GM10266 (cell line): ENCODE measurements at regions not wholly inside any gene's neighbourhood (a gene's known extent, or its start where the extent isn't known, plus 50 kb on each side); places are given as distances from the start of the nearest gene placed in this dataset.

ENCODE experiments used
- DNase-seq: peaks from one replicate; pipeline ENCODE4 v3.0.0; 2012; ENCODE audit errors: extremely low spot score
- CTCF ChIP-seq: IDR thresholded peaks from 2 replicates; pipeline ENCODE4 v1.5.1; 2012; ENCODE audit warnings: mild to moderate bottlenecking, low read depth; ENCODE audit not compliant: control insufficient read depth, insufficient read depth; ENCODE audit errors: missing control alignments

DNA sequence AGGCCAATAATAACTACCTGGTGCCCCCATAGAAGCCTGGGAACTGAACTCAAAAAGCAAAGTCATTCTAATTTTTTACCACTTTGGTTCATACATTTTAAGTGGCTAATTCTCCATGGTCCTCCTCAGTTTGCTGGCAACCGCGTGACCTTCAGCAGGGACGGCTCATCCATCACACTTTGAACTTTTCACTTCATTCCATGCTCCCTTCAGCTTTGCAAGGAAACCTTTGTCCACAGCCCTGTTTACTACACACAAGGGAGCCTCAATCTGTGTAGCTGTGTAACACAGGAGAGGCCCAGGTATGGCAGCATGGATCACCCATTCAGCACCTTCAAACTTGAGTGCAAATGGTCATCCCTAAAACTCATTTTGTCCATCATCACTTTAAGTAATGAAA is 552.4 kb downstream of the IRX1 start:
- no peak for TF ChIP-seq CTCF
- no peak for DNase-seq

DNA sequence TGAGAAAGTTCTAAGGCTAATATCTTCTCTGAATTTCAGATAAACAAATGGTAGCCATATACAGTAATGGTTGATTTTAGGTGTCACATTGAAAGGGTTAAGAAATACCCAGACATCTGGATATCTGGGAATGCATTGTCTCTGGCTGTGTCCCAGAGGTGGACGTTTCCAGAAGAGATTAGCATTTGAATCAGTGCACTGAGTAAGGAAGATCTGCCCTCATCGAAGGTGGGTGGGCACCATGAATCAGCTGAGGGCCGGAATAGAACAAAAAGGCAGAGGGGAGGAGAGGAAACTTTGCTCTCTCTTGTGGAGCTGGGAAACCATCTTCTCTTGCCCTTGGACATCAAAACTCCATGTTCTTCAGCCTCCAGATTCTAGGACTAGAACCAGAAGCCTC is 554.4 kb downstream of the IRX1 start:
- DNase-seq, result no peak
- TF ChIP-seq CTCF, result no peak

GRCh38 chr5:4156153-4156552 is 560.5 kb downstream of the IRX1 start:
- TF ChIP-seq CTCF, result no peak

GRCh38 chr5:4156889-4157288 is 561.3 kb downstream of the IRX1 start:
- DNase-seq, result no peak
- TF ChIP-seq CTCF, result no peak

More at GRCh38 chr5:4156153-4156552, 560.5 kb downstream of the IRX1 start:
- DNase-seq, result no peak

DNA sequence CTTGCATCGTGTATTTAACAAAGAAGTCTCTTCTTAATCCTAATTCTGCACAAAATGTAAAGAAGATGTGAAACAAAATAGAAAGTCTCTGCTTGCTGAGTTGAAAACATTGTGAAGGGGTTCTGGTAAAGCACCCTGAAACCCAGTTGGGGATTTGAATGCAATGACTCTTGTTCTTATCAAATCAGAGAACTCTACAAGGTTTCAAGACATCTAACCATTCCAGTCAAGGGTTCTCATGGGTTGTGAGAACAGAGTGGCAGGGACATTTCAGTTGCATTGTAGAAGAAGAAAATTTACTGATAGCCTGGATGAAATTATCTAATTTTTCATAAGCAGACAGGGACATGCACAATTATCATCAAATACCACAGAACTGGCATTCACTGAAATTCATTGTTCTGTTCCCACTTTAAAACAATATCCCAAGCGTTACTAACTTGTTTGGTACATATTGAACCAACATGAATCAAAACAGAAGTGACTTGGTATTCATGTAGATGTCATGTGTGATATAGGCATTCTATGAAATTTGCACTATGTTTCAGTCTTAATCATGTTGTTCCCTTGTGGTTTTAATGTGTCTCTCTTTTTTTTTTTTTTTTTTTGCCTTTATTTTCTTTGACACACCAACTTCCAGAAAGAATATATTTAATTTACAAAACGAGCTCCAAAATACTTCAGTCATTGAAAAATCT is 563.3 kb downstream of the IRX1 start:
- no peak for TF ChIP-seq CTCF
- no peak for DNase-seq

- DNase-seq, result no peak
- no peak for TF ChIP-seq CTCF
Observed at GRCh38 chr5:4159681-4160080, 564.0 kb downstream of the IRX1 start.

GRCh38 chr5:4164167-4164566 is 568.5 kb downstream of the IRX1 start:
- no peak for TF ChIP-seq CTCF
- DNase-seq, result no peak
